Gastrocnemius medialis (tissue), 4 donors: ENCODE measurements at regions not wholly inside any gene's neighbourhood (a gene's known extent, or its start where the extent isn't known, plus 50 kb on each side); places are given as distances from the start of the nearest gene placed in this dataset.

Source experiments
- CTCF ChIP-seq, 5 experiments: fragments of 450-650 bp in 3 of 5; fragments of 200-600 bp in 2 of 5; sonication (generic) in 2 of 5; IDR thresholded peaks in 4 of 5; conservative IDR thresholded peaks in 1 of 5; 1 replicate in 4 of 5; 2 replicates in 1 of 5; pipeline ENCODE4 v1.5.1; 2016 to 2019; ENCODE audit warnings: antibody characterized with exemption in 5 of 5, mild to moderate bottlenecking in 3 of 5, moderate library complexity in 3 of 5
- POLR2A ChIP-seq, 2 donors: fragments of 450-650 bp; IDR thresholded peaks; one replicate each; pipeline ENCODE4 v1.6.1; 2017; ENCODE audit warnings: antibody characterized with exemption in 2 of 2, mild to moderate bottlenecking in 2 of 2, moderate library complexity in 2 of 2

GRCh38 chr4:95643627-95644026 is 94.9 kb upstream of the UNC5C start:
- TF ChIP-seq POLR2A (IDR thresholded peaks at IDR 0.05) (no peak), CTCF (IDR thresholded peaks at IDR 0.05 in 4 of 5, conservative IDR thresholded peaks at IDR 0.05 in 1 of 5) (no peak)
